HG03520 (cell line): ENCODE measurements at regions not wholly inside any gene's neighbourhood (a gene's known extent, or its start where the extent isn't known, plus 50 kb on each side); places are given as distances from the start of the nearest gene placed in this dataset.

Experiments
- ATAC-seq: cut with Tn5 transposase; IDR thresholded peaks from one replicate; pipeline ENCODE4 v1.9.1; 2021; ENCODE audit warnings: mild to moderate bottlenecking, moderate library complexity; ENCODE audit not compliant: unreplicated experiment

- ATAC-seq: no peak
These were observed 630.6 kb upstream of the SEMA6A start for GRCh38 chr5:117204926-117205869.

GRCh38 chr5:117204404-117204803, 629.8 kb upstream of the SEMA6A start:
- no peak for ATAC-seq

GRCh38 chr5:117203584-117203983, 629.0 kb upstream of the SEMA6A start:
- no peak for ATAC-seq

- no peak for ATAC-seq
These were observed 626.4 kb upstream of the SEMA6A start for GRCh38 chr5:117201001-117201400.

- ATAC-seq: no peak
These were observed 620.5 kb upstream of the SEMA6A start for GRCh38 chr5:117195076-117195475.

- ATAC-seq: no peak
These were observed 616.6 kb upstream of the SEMA6A start for GRCh38 chr5:117191251-117191650.

GRCh38 chr5:117189784-117190183, 615.2 kb upstream of the SEMA6A start:
- ATAC-seq: no peak

GRCh38 chr5:117188211-117188610, 613.6 kb upstream of the SEMA6A start:
- ATAC-seq: no peak

GRCh38 chr5:117186751-117187150, 612.1 kb upstream of the SEMA6A start:
- no peak for ATAC-seq

- ATAC-seq: no peak
These were observed 608.7 kb upstream of the SEMA6A start for GRCh38 chr5:117183326-117183725.

- no peak for ATAC-seq
These were observed 607.5 kb upstream of the SEMA6A start for GRCh38 chr5:117182104-117182503.

GRCh38 chr5:117177302-117177701, 602.7 kb upstream of the SEMA6A start:
- ATAC-seq: no peak

- ATAC-seq: no peak
These were observed 590.4 kb upstream of the SEMA6A start for GRCh38 chr5:117165068-117165467.

- ATAC-seq: no peak
These were observed 587.2 kb upstream of the SEMA6A start for GRCh38 chr5:117161718-117162335.

GRCh38 chr5:117160391-117160790, 585.8 kb upstream of the SEMA6A start:
- ATAC-seq: no peak

GRCh38 chr5:117149312-117149711, 574.7 kb upstream of the SEMA6A start:
- no peak for ATAC-seq

- no peak for ATAC-seq
These were observed 569.5 kb upstream of the SEMA6A start for GRCh38 chr5:117144086-117144485.

GRCh38 chr5:117143406-117143805, 568.8 kb upstream of the SEMA6A start:
- no peak for ATAC-seq

- ATAC-seq: no peak
These were observed 563.9 kb upstream of the SEMA6A start for GRCh38 chr5:117138523-117138922.

GRCh38 chr5:117135851-117136250, 561.2 kb upstream of the SEMA6A start:
- no peak for ATAC-seq

GRCh38 chr5:117133198-117133597, 558.6 kb upstream of the SEMA6A start:
- no peak for ATAC-seq

- ATAC-seq: no peak
These were observed 557.3 kb upstream of the SEMA6A start for GRCh38 chr5:117131876-117132275.
